Stimulated activated CD4-positive, alpha-beta T cell treated with anti-CD3 and anti-CD28 coated beads, Interleukin-4, amount 100 ng/mL, for 24 hours (primary cell): ENCODE measurements at regions not wholly inside any gene's neighbourhood (a gene's known extent, or its start where the extent isn't known, plus 50 kb on each side); places are given as distances from the start of the nearest gene placed in this dataset.
"Not testable (repeated sequence)": the region's sequence is repeated elsewhere in the genome, so short reads cannot be mapped to it uniquely, and the experiment has no call there.

ENCODE experiments used
- DNase-seq: peaks from one replicate; pipeline ENCODE4 v3.0.0-alpha.2; 2020

GRCh38 chr2:128604581-128604980, 285.9 kb upstream of the HS6ST1 start:
- not testable (repeated sequence) for DNase-seq

- DNase-seq, result no peak
Measured at GRCh38 chr2:128605421-128605820, 286.8 kb upstream of the HS6ST1 start.

GRCh38 chr2:128605931-128606330, 287.3 kb upstream of the HS6ST1 start:
- no peak for DNase-seq

GRCh38 chr2:128606837-128607236, 288.2 kb upstream of the HS6ST1 start:
- DNase-seq, result no peak

- DNase-seq, result no peak
Measured at GRCh38 chr2:128607440-128607839, 288.8 kb upstream of the HS6ST1 start.

- no peak for DNase-seq
Measured at GRCh38 chr2:128607911-128608506, 289.3 kb upstream of the HS6ST1 start.

GRCh38 chr2:128608921-128609880, 290.5 kb upstream of the HS6ST1 start:
- no peak for DNase-seq

GRCh38 chr2:128610496-128610895, 291.8 kb upstream of the HS6ST1 start:
- DNase-seq, result no peak

- DNase-seq, result no peak
Measured at GRCh38 chr2:128611421-128612320, 293.0 kb upstream of the HS6ST1 start.

GRCh38 chr2:128612628-128613027, 294.0 kb upstream of the HS6ST1 start:
- no peak for DNase-seq

- no peak for DNase-seq
Measured at GRCh38 chr2:128613351-128613750, 294.7 kb upstream of the HS6ST1 start.

GRCh38 chr2:128613876-128614275, 295.2 kb upstream of the HS6ST1 start:
- no peak for DNase-seq

- not testable (repeated sequence) for DNase-seq
Measured at GRCh38 chr2:128614907-128615306, 296.2 kb upstream of the HS6ST1 start.

- DNase-seq, result no peak
Measured at GRCh38 chr2:128615571-128615970, 296.9 kb upstream of the HS6ST1 start.

- DNase-seq, result no peak
Measured at GRCh38 chr2:128617029-128617590, 298.4 kb upstream of the HS6ST1 start.

- DNase-seq, result no peak
Measured at GRCh38 chr2:128617661-128618060, 299.0 kb upstream of the HS6ST1 start.

GRCh38 chr2:128618642-128619041, 300.0 kb upstream of the HS6ST1 start:
- no peak for DNase-seq

- no peak for DNase-seq
Measured at GRCh38 chr2:128619471-128620325, 301.0 kb upstream of the HS6ST1 start.

GRCh38 chr2:128621074-128621473, 302.4 kb upstream of the HS6ST1 start:
- no peak for DNase-seq

GRCh38 chr2:128622371-128622770, 303.7 kb upstream of the HS6ST1 start:
- DNase-seq, result no peak

- no peak for DNase-seq
Measured at GRCh38 chr2:128622955-128623620, 304.4 kb upstream of the HS6ST1 start.
